ENCODE measurements at regions not wholly inside any gene's neighbourhood (a gene's known extent, or its start where the extent isn't known, plus 50 kb on each side); places are given as distances from the start of the nearest gene placed in this dataset.
A peak's percentile ranks its signal among the peaks of the same experiment; 100 is the strongest.

- H3K27ac ChIP-seq (ENCODE audit: low read depth, low read length, severe bottlenecking): no peak overlapping the region
- no peaks in the 10 kb centered on the region for H3K36me3 ChIP-seq (ENCODE audit: control insufficient read depth, insufficient read depth, low read length)
- 51 to 56% methylated on average over 5 of the region's 5 CpGs for WGBS, 2 experiments (ENCODE audit: insufficient coverage in 2 of 2)
- H3K9me3 ChIP-seq (ENCODE audit: control insufficient read depth, low read length): no peaks in the 10 kb centered on the region
- H3K4me1 ChIP-seq (ENCODE audit: control insufficient read depth, insufficient read depth, low read length, poor library complexity, severe bottlenecking): peaks cover 13% of the 10 kb centered on the region
- no peak overlapping the region for H3K4me3 ChIP-seq (ENCODE audit: extremely low read depth, insufficient read depth, low read length, poor library complexity, severe bottlenecking)
Observed at GRCh38 chr11:129291546-129291945, 84.1 kb upstream of the BARX2 start.

GRCh38 chr11:129290966-129291365 is 84.7 kb upstream of the BARX2 start:
- Histone ChIP-seq H3K36me3 (ENCODE audit: control insufficient read depth, insufficient read depth, low read length) (no peaks in the 10 kb centered on the region), H3K4me3 (ENCODE audit: extremely low read depth, insufficient read depth, low read length, poor library complexity, severe bottlenecking) (no peak overlapping the region), H3K9me3 (ENCODE audit: control insufficient read depth, low read length) (no peaks in the 10 kb centered on the region), H3K4me1 (ENCODE audit: control insufficient read depth, insufficient read depth, low read length, poor library complexity, severe bottlenecking) (peaks cover 10% of the 10 kb centered on the region), H3K27ac (ENCODE audit: low read depth, low read length, severe bottlenecking) (peak overlapping the region; percentile 17)
- WGBS, 2 experiments (ENCODE audit: insufficient coverage in 2 of 2): 55 to 60% methylated on average over 4 to 6 of the region's 7 CpGs

GRCh38 chr11:129289350-129290040 is 86.2 kb upstream of the BARX2 start:
- Histone ChIP-seq H3K36me3 (ENCODE audit: control insufficient read depth, insufficient read depth, low read length) (no peaks in the 10 kb centered on the region), H3K9me3 (ENCODE audit: control insufficient read depth, low read length) (no peaks in the 10 kb centered on the region), H3K4me3 (ENCODE audit: extremely low read depth, insufficient read depth, low read length, poor library complexity, severe bottlenecking) (no peak overlapping the region), H3K27ac (ENCODE audit: low read depth, low read length, severe bottlenecking) (no peak overlapping the region), H3K4me1 (ENCODE audit: control insufficient read depth, insufficient read depth, low read length, poor library complexity, severe bottlenecking) (peaks cover 7% of the 10 kb centered on the region)
- 85 to 97% methylated on average over 4 to 10 of the region's 13 CpGs for WGBS, 2 experiments (ENCODE audit: insufficient coverage in 2 of 2)

- WGBS, 2 experiments (ENCODE audit: insufficient coverage in 2 of 2): 90 to 100% methylated on average over 2 of the region's 3 CpGs
- no peak overlapping the region for H3K4me3 ChIP-seq (ENCODE audit: extremely low read depth, insufficient read depth, low read length, poor library complexity, severe bottlenecking)
- H3K9me3 ChIP-seq (ENCODE audit: control insufficient read depth, low read length): no peaks in the 10 kb centered on the region
- peak overlapping the region; percentile 19 for H3K27ac ChIP-seq (ENCODE audit: low read depth, low read length, severe bottlenecking)
- H3K36me3 ChIP-seq (ENCODE audit: control insufficient read depth, insufficient read depth, low read length): no peaks in the 10 kb centered on the region
- peaks cover 10% of the 10 kb centered on the region for H3K4me1 ChIP-seq (ENCODE audit: control insufficient read depth, insufficient read depth, low read length, poor library complexity, severe bottlenecking)
Observed at GRCh38 chr11:129287920-129288319, 87.7 kb upstream of the BARX2 start.

- no peaks in the 10 kb centered on the region for H3K9me3 ChIP-seq (ENCODE audit: control insufficient read depth, low read length)
- 72 to 74% methylated on average over 4 of the region's 7 CpGs for WGBS, 2 experiments (ENCODE audit: insufficient coverage in 2 of 2)
Observed at GRCh38 chr11:129286813-129287212, 88.8 kb upstream of the BARX2 start.

GRCh38 chr11:129285402-129285786 is 90.3 kb upstream of the BARX2 start:
- 20% methylated on average over 1 of the region's 1 CpG; no CpG with 5 or more reads in 1 of the 2 experiments for WGBS, 2 experiments (ENCODE audit: insufficient coverage in 2 of 2)
- Histone ChIP-seq H3K4me1 (ENCODE audit: control insufficient read depth, insufficient read depth, low read length, poor library complexity, severe bottlenecking) (peaks cover 12% of the 10 kb centered on the region), H3K4me3 (ENCODE audit: extremely low read depth, insufficient read depth, low read length, poor library complexity, severe bottlenecking) (no peak overlapping the region), H3K9me3 (ENCODE audit: control insufficient read depth, low read length) (no peaks in the 10 kb centered on the region), H3K36me3 (ENCODE audit: control insufficient read depth, insufficient read depth, low read length) (no peaks in the 10 kb centered on the region), H3K27ac (ENCODE audit: low read depth, low read length, severe bottlenecking) (peak overlapping the region; percentile 87)

More at GRCh38 chr11:129286813-129287212, 88.8 kb upstream of the BARX2 start:
- no peak overlapping the region for H3K27ac ChIP-seq (ENCODE audit: low read depth, low read length, severe bottlenecking)
- H3K4me3 ChIP-seq (ENCODE audit: extremely low read depth, insufficient read depth, low read length, poor library complexity, severe bottlenecking): no peak overlapping the region
- no peaks in the 10 kb centered on the region for H3K36me3 ChIP-seq (ENCODE audit: control insufficient read depth, insufficient read depth, low read length)
- H3K4me1 ChIP-seq (ENCODE audit: control insufficient read depth, insufficient read depth, low read length, poor library complexity, severe bottlenecking): peaks cover 12% of the 10 kb centered on the region

GRCh38 chr11:129283141-129283540 is 91.0 kb upstream of the ARHGAP32 start:
- Histone ChIP-seq H3K4me1 (ENCODE audit: control insufficient read depth, insufficient read depth, low read length, poor library complexity, severe bottlenecking) (peaks cover 12% of the 10 kb centered on the region), H3K9me3 (ENCODE audit: control insufficient read depth, low read length) (no peaks in the 10 kb centered on the region), H3K36me3 (ENCODE audit: control insufficient read depth, insufficient read depth, low read length) (no peaks in the 10 kb centered on the region), H3K27ac (ENCODE audit: low read depth, low read length, severe bottlenecking) (no peak overlapping the region), H3K4me3 (ENCODE audit: extremely low read depth, insufficient read depth, low read length, poor library complexity, severe bottlenecking) (no peak overlapping the region)
- no CpG with 5 or more reads among the region's 1 CpG for WGBS, 2 experiments (ENCODE audit: insufficient coverage in 2 of 2)

GRCh38 chr11:129282634-129283033 is 90.5 kb upstream of the ARHGAP32 start:
- no peak overlapping the region for H3K4me3 ChIP-seq (ENCODE audit: extremely low read depth, insufficient read depth, low read length, poor library complexity, severe bottlenecking)
- H3K4me1 ChIP-seq (ENCODE audit: control insufficient read depth, insufficient read depth, low read length, poor library complexity, severe bottlenecking): peaks cover 15% of the 10 kb centered on the region
- WGBS, 2 experiments (ENCODE audit: insufficient coverage in 2 of 2): 17 to 24% methylated on average over 2 of the region's 2 CpGs

GRCh38 chr11:129281471-129282415 is 89.6 kb upstream of the ARHGAP32 start:
- H3K36me3 ChIP-seq (ENCODE audit: control insufficient read depth, insufficient read depth, low read length): no peaks in the 10 kb centered on the region
- peaks cover 15% of the 10 kb centered on the region for H3K4me1 ChIP-seq (ENCODE audit: control insufficient read depth, insufficient read depth, low read length, poor library complexity, severe bottlenecking)
- H3K9me3 ChIP-seq (ENCODE audit: control insufficient read depth, low read length): no peaks in the 10 kb centered on the region
- 95 to 96% methylated on average over 6 to 10 of the region's 11 CpGs for WGBS, 2 experiments (ENCODE audit: insufficient coverage in 2 of 2)
- H3K27ac ChIP-seq (ENCODE audit: low read depth, low read length, severe bottlenecking): no peak overlapping the region
- H3K4me3 ChIP-seq (ENCODE audit: extremely low read depth, insufficient read depth, low read length, poor library complexity, severe bottlenecking): no peak overlapping the region

More at GRCh38 chr11:129282634-129283033, 90.5 kb upstream of the ARHGAP32 start:
- H3K9me3 ChIP-seq (ENCODE audit: control insufficient read depth, low read length): no peaks in the 10 kb centered on the region
- no peaks in the 10 kb centered on the region for H3K36me3 ChIP-seq (ENCODE audit: control insufficient read depth, insufficient read depth, low read length)
- H3K27ac ChIP-seq (ENCODE audit: low read depth, low read length, severe bottlenecking): no peak overlapping the region

- WGBS, 2 experiments (ENCODE audit: insufficient coverage in 2 of 2): 43 to 77% methylated on average over 7 of the region's 16 CpGs
Observed at GRCh38 chr11:129280027-129280811, 88.1 kb upstream of the ARHGAP32 start.

More at GRCh38 chr11:129280027-129280811, 88.1 kb upstream of the ARHGAP32 start:
- peak overlapping the region; percentile 46 for H3K4me3 ChIP-seq (ENCODE audit: extremely low read depth, insufficient read depth, low read length, poor library complexity, severe bottlenecking)
- peaks cover 15% of the 10 kb centered on the region for H3K4me1 ChIP-seq (ENCODE audit: control insufficient read depth, insufficient read depth, low read length, poor library complexity, severe bottlenecking)
- H3K27ac ChIP-seq (ENCODE audit: low read depth, low read length, severe bottlenecking): no peak overlapping the region
- no peaks in the 10 kb centered on the region for H3K9me3 ChIP-seq (ENCODE audit: control insufficient read depth, low read length)
- H3K36me3 ChIP-seq (ENCODE audit: control insufficient read depth, insufficient read depth, low read length): no peaks in the 10 kb centered on the region
